NCI-H510A (cell line): ENCODE measurements at regions not wholly inside any gene's neighbourhood (a gene's known extent, or its start where the extent isn't known, plus 50 kb on each side); places are given as distances from the start of the nearest gene placed in this dataset.

ENCODE experiments used
- DNase-seq: peaks from one replicate; lab custom pipeline; 2025; lab: John Stamatoyannopoulos, UW

- DNase-seq, result no peak
These were observed 64.8 kb upstream of the GALNT2 start for GRCh38 chr1:230002164-230002803.

- no peak for DNase-seq
These were observed 63.6 kb upstream of the GALNT2 start for GRCh38 chr1:230003409-230003808.

GRCh38 chr1:230005040-230005439 is 62.0 kb upstream of the GALNT2 start:
- no peak for DNase-seq

GRCh38 chr1:230008721-230009120 is 58.3 kb upstream of the GALNT2 start:
- no peak for DNase-seq

GRCh38 chr1:230009611-230010313 is 57.3 kb upstream of the GALNT2 start:
- no peak for DNase-seq

- DNase-seq, result no peak
These were observed 56.3 kb upstream of the GALNT2 start for GRCh38 chr1:230010603-230011332.

- no peak for DNase-seq
These were observed 55.5 kb upstream of the GALNT2 start for GRCh38 chr1:230011333-230012092.

GRCh38 chr1:230012093-230012393 is 55.0 kb upstream of the GALNT2 start:
- DNase-seq, result no peak

- no peak for DNase-seq
These were observed 54.3 kb upstream of the GALNT2 start for GRCh38 chr1:230012741-230013140.

- no peak for DNase-seq
These were observed 50.9 kb upstream of the GALNT2 start for GRCh38 chr1:230016159-230016558.
